Fibroblast of villous mesenchyme (primary cell): ENCODE measurements at regions not wholly inside any gene's neighbourhood (a gene's known extent, or its start where the extent isn't known, plus 50 kb on each side); places are given as distances from the start of the nearest gene placed in this dataset.
A peak's percentile ranks its signal among the peaks of the same experiment; 100 is the strongest.

Source experiments
- DNase-seq: peaks from one replicate; pipeline ENCODE4 v3.0.0-alpha.2; 2010; ENCODE audit warnings: low read depth
- H3K4me3 ChIP-seq: 2 replicates; pipeline ENCODE4 v1.5.1; 2011; ENCODE audit warnings: low read depth, mild to moderate bottlenecking, low read length
- TF ChIP-seq, protein P1 (sequence below): IDR thresholded peaks from 2 replicates; pipeline ENCODE4 v1.5.1; 2012; ENCODE audit warnings: low read depth, mild to moderate bottlenecking, low read length; ENCODE audit not compliant: insufficient read depth

DNA sequence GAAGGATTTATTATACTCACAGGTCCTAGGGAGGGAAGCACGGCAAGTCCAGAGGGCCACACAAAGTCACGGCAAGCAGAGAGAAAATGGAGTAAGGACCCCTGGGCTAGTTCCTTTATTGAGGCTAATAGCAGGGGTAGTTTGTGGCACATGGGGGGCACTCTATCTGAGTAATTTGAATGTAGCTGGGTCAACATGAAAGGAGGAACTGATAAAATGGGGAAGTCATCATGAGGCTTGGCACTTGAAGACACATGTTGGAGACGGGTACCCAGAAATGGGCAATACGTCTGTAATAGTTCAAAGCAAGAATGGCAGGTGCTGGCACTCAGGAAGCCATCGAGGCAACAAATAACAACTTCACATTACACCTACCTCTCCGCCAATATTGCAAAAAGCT is 1136.4 kb downstream of the MRPL39 start:
- H3K4me3 ChIP-seq: no peak overlapping the region
- TF ChIP-seq, protein P1, sequence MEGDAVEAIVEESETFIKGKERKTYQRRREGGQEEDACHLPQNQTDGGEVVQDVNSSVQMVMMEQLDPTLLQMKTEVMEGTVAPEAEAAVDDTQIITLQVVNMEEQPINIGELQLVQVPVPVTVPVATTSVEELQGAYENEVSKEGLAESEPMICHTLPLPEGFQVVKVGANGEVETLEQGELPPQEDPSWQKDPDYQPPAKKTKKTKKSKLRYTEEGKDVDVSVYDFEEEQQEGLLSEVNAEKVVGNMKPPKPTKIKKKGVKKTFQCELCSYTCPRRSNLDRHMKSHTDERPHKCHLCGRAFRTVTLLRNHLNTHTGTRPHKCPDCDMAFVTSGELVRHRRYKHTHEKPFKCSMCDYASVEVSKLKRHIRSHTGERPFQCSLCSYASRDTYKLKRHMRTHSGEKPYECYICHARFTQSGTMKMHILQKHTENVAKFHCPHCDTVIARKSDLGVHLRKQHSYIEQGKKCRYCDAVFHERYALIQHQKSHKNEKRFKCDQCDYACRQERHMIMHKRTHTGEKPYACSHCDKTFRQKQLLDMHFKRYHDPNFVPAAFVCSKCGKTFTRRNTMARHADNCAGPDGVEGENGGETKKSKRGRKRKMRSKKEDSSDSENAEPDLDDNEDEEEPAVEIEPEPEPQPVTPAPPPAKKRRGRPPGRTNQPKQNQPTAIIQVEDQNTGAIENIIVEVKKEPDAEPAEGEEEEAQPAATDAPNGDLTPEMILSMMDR: no peak
- no peak for DNase-seq

DNA sequence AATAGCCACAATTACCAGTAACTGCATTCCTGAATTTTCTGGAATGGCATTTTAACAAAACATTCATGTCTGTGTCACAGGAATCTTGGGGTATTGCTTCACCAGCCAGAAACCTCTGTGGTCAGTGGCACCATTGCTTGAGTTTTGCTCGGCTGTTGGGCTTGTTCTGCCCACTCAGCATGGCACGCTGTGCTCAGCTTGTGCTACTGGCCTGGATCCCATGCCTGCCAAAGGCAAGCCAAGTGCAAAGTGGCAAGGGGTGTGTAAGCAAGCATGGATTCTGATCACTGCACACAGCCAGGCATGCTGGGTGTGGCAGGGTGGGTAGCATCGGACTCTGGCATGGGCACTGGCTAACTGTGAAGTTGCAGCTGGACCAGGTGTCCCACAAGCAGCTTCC is 1150.9 kb downstream of the MRPL39 start:
- no peak for DNase-seq
- no peak overlapping the region for H3K4me3 ChIP-seq
- TF ChIP-seq, protein P1: no peak

DNA sequence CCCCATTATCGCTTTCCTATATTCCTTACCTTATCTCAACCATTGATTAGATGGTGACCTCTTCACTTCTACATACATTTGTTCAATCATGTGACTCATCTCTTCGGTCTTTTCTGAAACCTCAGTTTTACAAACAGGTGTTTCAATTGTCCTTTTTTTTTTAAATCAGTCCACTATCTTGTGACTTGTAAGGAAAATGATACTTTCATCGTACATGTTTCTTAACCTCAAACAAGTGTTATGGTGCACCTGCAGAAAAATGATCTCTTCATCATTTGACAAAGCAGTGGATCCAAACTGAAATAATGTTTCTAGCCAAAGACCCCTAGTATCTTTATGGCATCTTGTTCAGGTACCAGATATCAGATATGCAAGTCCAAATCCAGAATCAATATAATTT is 1157.2 kb downstream of the MRPL39 start:
- no peak for DNase-seq
- TF ChIP-seq, protein P1: no peak
- H3K4me3 ChIP-seq: no peak overlapping the region

DNA sequence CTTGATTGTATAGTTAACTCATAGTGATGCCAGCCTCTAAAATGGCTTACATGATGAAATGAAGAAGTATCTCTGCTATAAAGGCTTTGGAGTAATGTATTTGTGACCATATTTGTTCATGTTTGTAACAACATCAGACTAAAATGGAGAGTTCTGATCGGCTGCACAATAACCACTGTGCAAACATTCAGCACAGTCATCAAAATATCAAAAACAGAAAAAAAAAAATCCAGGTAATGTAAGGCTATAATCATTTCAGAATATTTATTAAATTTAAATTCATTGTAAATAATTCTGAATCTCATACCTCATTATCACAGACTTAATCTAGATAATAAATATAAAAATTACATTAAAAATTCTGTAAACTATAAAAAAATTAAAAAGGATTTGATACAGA is 1161.8 kb downstream of the MRPL39 start:
- TF ChIP-seq, protein P1: no peak
- no peak for DNase-seq
- no peak overlapping the region for H3K4me3 ChIP-seq

DNA sequence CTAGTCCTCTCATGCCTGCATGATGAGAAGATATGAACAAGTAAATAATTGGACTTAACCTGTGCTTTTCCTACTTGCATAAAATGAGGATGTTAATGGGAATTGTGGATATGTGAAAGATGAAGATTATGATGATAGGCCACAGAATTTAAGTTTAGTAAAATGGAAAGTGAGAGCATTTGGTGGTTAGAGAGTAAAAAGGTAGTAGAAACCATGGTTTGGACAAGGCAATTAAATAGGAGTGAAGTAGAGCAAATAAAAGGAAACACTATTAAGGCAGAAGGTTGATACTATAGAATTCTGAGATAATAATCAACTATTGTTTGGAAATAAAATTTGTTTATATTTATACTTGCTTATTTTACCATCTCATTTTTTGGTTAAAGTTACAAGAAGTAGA is 1162.5 kb downstream of the MRPL39 start:
- no peak overlapping the region for H3K4me3 ChIP-seq
- TF ChIP-seq, protein P1: no peak
- no peak for DNase-seq

DNA sequence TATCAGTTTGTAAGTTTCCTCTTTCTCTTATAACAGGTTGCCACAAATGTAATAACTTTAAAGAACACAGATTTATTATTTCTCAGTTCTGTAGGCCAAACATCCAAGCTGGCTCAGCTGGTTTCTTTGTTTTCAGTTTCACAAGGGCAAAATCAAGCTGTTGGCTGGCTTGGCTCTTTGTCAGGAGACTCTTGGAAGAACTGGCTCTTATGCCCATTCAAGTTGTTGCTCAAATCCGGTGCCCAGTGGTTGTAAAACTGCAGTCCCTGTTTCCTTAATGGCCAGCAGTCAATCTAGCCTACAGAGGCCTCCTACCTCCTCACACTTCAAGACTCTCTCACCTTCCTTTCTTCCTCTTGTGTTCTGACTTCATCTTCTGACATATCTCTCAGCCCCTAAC is 1171.0 kb downstream of the MRPL39 start:
- TF ChIP-seq, protein P1: no peak
- DNase-seq: no peak
- no peak overlapping the region for H3K4me3 ChIP-seq

DNA sequence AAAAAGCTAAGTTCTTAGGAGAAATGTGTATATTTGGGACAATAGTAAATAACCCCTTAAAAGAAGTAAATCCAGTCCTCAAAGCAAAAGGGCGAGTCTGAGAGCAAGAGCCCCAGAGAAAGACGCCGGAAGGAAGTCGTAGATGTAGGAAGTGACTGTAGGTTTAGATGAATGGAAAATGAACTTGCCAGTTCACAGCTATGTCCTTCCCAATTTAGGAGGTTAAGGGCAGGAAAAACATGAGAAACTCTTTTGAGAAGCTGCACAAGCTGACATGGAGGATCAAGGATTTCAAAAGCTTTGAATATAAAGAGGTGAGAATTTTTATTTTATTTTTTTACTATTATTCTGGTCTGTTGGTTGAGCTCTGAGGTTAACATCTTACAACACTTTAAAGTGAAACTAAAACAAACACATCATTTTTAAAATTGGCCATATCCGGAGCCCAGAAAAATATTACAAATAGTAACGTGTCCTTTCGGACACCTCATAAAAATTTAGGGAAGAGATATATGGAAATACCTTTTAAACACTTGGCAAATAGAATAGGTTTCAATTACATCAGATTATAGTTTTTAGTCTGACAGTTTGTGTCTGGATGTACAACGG is 1178.6 kb downstream of the MRPL39 start:
- peak overlapping the region; percentile 27 for H3K4me3 ChIP-seq
- TF ChIP-seq, protein P1: no peak
- no peak for DNase-seq
